HG02840 (cell line): ENCODE measurements at regions not wholly inside any gene's neighbourhood (a gene's known extent, or its start where the extent isn't known, plus 50 kb on each side); places are given as distances from the start of the nearest gene placed in this dataset.

Source experiments
- ATAC-seq: cut with Tn5 transposase; IDR thresholded peaks from one replicate; pipeline ENCODE4 v1.9.1; 2021; ENCODE audit warnings: mild to moderate bottlenecking, moderate library complexity, moderate number of reproducible peaks; ENCODE audit not compliant: unreplicated experiment, low FRiP score

GRCh38 chr6:168888786-168889345, 364.8 kb downstream of the THBS2 start:
- no peak for ATAC-seq

GRCh38 chr6:168888102-168888501, 365.5 kb downstream of the THBS2 start:
- no peak for ATAC-seq

- ATAC-seq = no peak
Measured at GRCh38 chr6:168887621-168888020, 366.0 kb downstream of the THBS2 start.

- ATAC-seq = no peak
Measured at GRCh38 chr6:168886964-168887363, 366.7 kb downstream of the THBS2 start.

- ATAC-seq = no peak
Measured at GRCh38 chr6:168885751-168886742, 367.6 kb downstream of the THBS2 start.

DNA sequence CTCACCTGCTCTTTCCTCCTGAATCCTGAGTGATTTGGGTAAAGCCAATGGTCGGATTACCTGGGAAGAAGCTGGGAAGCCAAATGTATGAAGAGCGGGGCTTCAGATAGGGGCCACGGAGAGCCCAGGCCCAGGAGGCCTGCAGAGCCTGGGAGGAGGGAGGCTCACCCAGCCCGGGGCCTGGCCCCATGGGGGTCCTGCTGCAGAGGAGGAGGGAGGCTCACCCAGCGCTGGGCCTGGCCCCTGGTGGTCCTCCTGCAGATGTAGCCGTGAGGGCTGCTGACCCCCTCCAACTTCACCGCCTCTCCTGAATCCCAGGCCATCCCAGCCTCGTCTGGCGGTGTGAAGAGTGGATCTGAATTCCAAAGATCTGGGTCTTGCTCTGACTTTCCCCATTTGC, 368.4 kb downstream of the THBS2 start:
- no peak for ATAC-seq

- no peak for ATAC-seq
Measured at GRCh38 chr6:168884646-168885086, 369.0 kb downstream of the THBS2 start.

- ATAC-seq = no peak
Measured at GRCh38 chr6:168884050-168884645, 369.5 kb downstream of the THBS2 start.

GRCh38 chr6:168883410-168884049, 370.1 kb downstream of the THBS2 start:
- ATAC-seq = no peak

DNA sequence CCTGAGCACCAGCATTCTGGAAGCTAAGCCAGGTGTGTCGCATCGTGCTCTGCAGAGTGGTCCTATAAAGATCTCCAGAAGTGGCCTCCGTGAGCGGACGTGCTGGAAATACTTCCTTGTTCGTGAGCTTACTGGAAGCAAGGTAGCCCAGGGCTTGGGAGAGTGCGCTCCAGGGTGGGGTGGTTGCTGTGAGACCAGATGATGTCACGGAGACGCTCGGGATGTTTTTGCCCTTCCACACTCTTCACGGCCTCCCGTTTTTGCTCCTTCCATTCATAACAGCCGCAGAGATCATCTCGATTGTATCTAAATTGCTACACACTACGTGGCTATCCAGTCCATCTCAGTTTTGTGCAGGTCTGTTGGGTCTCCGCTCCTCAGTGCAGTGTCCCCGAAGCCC, 373.4 kb downstream of the THBS2 start:
- ATAC-seq = no peak

GRCh38 chr6:168877821-168878282, 375.8 kb downstream of the THBS2 start:
- ATAC-seq = no peak

- ATAC-seq = no peak
Measured at GRCh38 chr6:168876956-168877355, 376.7 kb downstream of the THBS2 start.

GRCh38 chr6:168875811-168876576, 377.7 kb downstream of the THBS2 start:
- no peak for ATAC-seq

DNA sequence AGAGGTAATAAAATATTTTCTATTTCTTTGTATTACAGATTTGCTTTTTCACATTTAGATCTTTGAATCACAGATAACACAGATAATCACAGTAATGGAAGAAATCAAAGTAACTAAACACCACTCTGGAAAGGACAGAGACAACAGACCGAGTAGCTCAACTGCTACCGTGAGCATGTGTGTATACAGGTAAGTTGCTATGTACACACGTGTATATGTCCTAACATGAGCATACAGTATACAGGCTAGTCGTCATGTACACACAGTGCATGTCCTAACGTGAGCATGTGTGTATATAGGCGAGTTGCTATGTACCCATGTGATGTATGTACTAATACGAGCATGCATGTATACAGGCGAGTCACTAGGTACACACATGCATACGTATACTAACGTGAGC, 379.0 kb downstream of the THBS2 start:
- ATAC-seq = no peak

GRCh38 chr6:168873278-168874190, 380.1 kb downstream of the THBS2 start:
- no peak for ATAC-seq

DNA sequence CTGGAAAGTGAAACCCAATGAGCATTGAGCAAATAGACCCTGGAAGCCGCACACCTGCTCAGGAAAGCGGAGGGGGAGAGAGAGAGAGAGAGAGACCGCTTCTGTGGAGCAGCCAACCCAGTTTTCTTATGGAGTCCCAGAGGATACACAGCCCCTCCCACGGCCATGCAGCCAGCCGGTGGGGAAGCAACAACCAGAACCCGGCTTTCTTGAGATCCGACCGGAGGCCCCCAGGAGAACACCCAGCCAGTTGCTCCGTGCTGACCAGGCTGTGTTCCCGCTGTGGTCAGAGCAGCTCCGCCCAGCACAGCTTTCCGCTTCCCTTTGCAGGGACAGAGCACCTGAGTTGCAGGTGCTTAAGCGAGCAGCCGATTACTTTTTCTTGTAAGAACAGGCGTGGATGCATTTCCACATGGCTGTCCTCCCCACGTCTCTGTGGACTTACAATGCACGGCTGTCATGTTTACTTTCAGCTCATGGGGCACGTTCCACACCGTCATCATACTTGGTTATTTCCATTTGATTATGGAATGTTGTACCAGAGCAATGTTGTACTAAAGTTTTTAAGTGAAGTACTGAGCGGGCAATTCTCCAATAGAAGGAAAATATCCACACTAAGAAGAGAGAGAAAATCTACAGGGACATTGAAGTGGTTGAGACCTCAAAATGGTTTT, 381.9 kb downstream of the THBS2 start:
- no peak for ATAC-seq

GRCh38 chr6:168870982-168871381, 382.7 kb downstream of the THBS2 start:
- ATAC-seq = no peak
